Natural killer cell (primary cell): ENCODE measurements at regions not wholly inside any gene's neighbourhood (a gene's known extent, or its start where the extent isn't known, plus 50 kb on each side); places are given as distances from the start of the nearest gene placed in this dataset.
A peak's percentile ranks its signal among the peaks of the same experiment; 100 is the strongest.

ENCODE experiments used
- ATAC-seq, 3 donors: fragments of 150-1000 bp in 2 of 3; fragments of 200-7000 bp in 1 of 3; cut with Tn5 transposase; 1 replicate in 1 of 3; 2 replicates in 2 of 3; pipeline ENCODE4 v1.10.0; 2021; ENCODE audit warnings: mild to moderate bottlenecking in 2 of 3, moderate library complexity in 2 of 3
- DNase-seq, 2 donors: peaks; one replicate each; pipeline versions ENCODE4 v3.0.0 to v3.0.0-alpha.2; 2013 to 2021; ENCODE audit warnings: mixed read lengths in 1 of 2
- H3K27ac ChIP-seq: one replicate; pipeline ENCODE4 v1.5.1; 2013; ENCODE audit warnings: mild to moderate bottlenecking, low read length
- H3K27me3 ChIP-seq: one replicate; pipeline ENCODE4 v1.6.1; 2013; ENCODE audit warnings: low read length; ENCODE audit not compliant: control insufficient read depth, insufficient read depth
- H3K36me3 ChIP-seq: one replicate; pipeline ENCODE4 v1.6.1; 2013; ENCODE audit warnings: low read length; ENCODE audit not compliant: control insufficient read depth, insufficient read depth
- H3K4me1 ChIP-seq: one replicate; pipeline ENCODE4 v1.6.1; 2013; ENCODE audit warnings: low read length; ENCODE audit not compliant: control insufficient read depth, insufficient read depth
- H3K4me3 ChIP-seq: one replicate; pipeline ENCODE4 v1.5.1; 2013; ENCODE audit warnings: low read length
- H3K9me3 ChIP-seq: one replicate; pipeline ENCODE4 v1.6.1; 2013; ENCODE audit warnings: low read length; ENCODE audit not compliant: control insufficient read depth, insufficient read depth
- H3K27ac Mint-ChIP-seq, 2 donors: one replicate each; pipeline ENCODE4 v1.8.0; 2022; ENCODE audit warnings: mild to moderate bottlenecking in 2 of 2, mixed read lengths in 2 of 2, moderate library complexity in 1 of 2
- H3K27me3 Mint-ChIP-seq, 2 donors: one replicate each; pipeline ENCODE4 v1.8.0; 2022; ENCODE audit warnings: low read depth in 2 of 2, mixed read lengths in 2 of 2
- H3K36me3 Mint-ChIP-seq: one replicate; pipeline ENCODE4 v1.8.0; 2022; ENCODE audit warnings: mixed read lengths
- H3K4me1 Mint-ChIP-seq, 2 donors: one replicate each; pipeline ENCODE4 v1.8.0; 2022; ENCODE audit warnings: mixed read lengths in 2 of 2
- H3K4me3 Mint-ChIP-seq: one replicate; pipeline ENCODE4 v1.8.0; 2022; ENCODE audit warnings: mild to moderate bottlenecking, moderate library complexity, mixed read lengths
- H3K9me3 Mint-ChIP-seq, 2 donors: one replicate each; pipeline ENCODE4 v1.8.0; 2022; ENCODE audit warnings: mixed read lengths in 2 of 2
- CTCF ChIP-seq: fragments of 200-600 bp; IDR thresholded peaks from one replicate; pipeline ENCODE4 v1.8.0; 2022; ENCODE audit warnings: antibody characterized with exemption
- WGBS: methylation state at CpG from one replicate; pipeline ENCODE4 v1.1.7; 2013; ENCODE audit warnings: missing lambda C conversion rate; ENCODE audit not compliant: insufficient coverage; 5-methylcytosine and 5-hydroxymethylcytosine counted together
- intact Hi-C: fragments of 100-400 bp; cut with micrococcal nuclease; formaldehyde crosslinking; loops from one replicate; pipeline ENCODE4 v1.14.2; 2022

- Histone ChIP-seq H3K4me1 (no peaks in the 10 kb centered on the region), H3K27me3 (peaks cover 7% of the 10 kb centered on the region), H3K36me3 (no peaks in the 10 kb centered on the region), H3K9me3 (no peaks in the 10 kb centered on the region), H3K27ac (no peak overlapping the region), H3K4me3 (no peak overlapping the region)
- no peak overlapping the region for H3K4me3 Mint-ChIP-seq
- peaks cover 7% of the 10 kb centered on the region for H3K36me3 Mint-ChIP-seq
- H3K9me3 Mint-ChIP-seq = peaks cover 4% of the 10 kb centered on the region in 2 donors
- peaks cover 13 to 47% of the 10 kb centered on the region in 2 donors for H3K27me3 Mint-ChIP-seq
- no peak overlapping the region for H3K27ac Mint-ChIP-seq
- H3K4me1 Mint-ChIP-seq = no peaks in the 10 kb centered on the region
- DNase-seq (peak in 1 of 2 donors; percentile 46), ATAC-seq (no peak)
- intact Hi-C loops = loop anchor here (2.0 kb wide), 1 partner anchor 566 kb away; no protein-coding TSS in a partner anchor
- no CpG with 5 or more reads among the region's 3 CpGs for WGBS
- TF ChIP-seq CTCF = peak; percentile 71
Observed at GRCh38 chr2:235116885-235117492, 165.2 kb downstream of the SH3BP4 start.

GRCh38 chr2:235126768-235127167 is 175.0 kb downstream of the SH3BP4 start:
- Mint-ChIP-seq H3K36me3 (no peaks in the 10 kb centered on the region), H3K9me3 (no peaks in the 10 kb centered on the region), H3K27ac (no peak overlapping the region), H3K4me1 (no peaks in the 10 kb centered on the region), H3K4me3 (no peak overlapping the region), H3K27me3 (peaks cover 22 to 52% of the 10 kb centered on the region in 2 donors)
- Histone ChIP-seq H3K4me3 (no peak overlapping the region), H3K27me3 (peaks cover 8% of the 10 kb centered on the region), H3K9me3 (no peaks in the 10 kb centered on the region), H3K4me1 (no peaks in the 10 kb centered on the region), H3K36me3 (no peaks in the 10 kb centered on the region), H3K27ac (no peak overlapping the region)
- no peak for DNase-seq
- intact Hi-C loops = no loop called here
- 91% methylated on average over 3 of the region's 3 CpGs for WGBS
- no peak for TF ChIP-seq CTCF
- no peak for ATAC-seq

DNA sequence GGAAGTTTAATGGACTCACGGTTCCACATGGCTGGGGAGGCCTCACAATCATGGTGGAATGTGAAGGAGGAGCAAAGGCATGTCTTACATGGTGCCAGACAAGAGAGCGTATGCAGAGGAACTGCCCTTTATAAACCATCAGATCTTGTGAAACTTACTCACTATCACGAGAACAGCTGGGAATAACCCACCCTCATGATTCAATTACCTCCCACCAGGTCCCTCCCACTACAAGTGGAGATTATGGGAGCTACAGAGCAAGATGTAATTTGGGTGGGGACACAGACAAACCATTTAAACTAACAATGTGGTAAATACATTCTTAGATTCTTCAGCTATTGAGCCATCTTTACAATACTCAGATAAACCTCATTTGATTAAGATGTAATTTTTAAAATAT is 176.1 kb downstream of the SH3BP4 start:
- ATAC-seq (no peak), DNase-seq (no peak)
- Mint-ChIP-seq H3K9me3 (no peaks in the 10 kb centered on the region), H3K27me3 (peaks cover 20 to 55% of the 10 kb centered on the region in 2 donors), H3K27ac (no peak overlapping the region), H3K4me1 (no peaks in the 10 kb centered on the region), H3K36me3 (no peaks in the 10 kb centered on the region), H3K4me3 (no peak overlapping the region)
- no peaks in the 10 kb centered on the region for H3K4me1 ChIP-seq
- intact Hi-C loops = no loop called here
- H3K27me3 ChIP-seq = peaks cover 8% of the 10 kb centered on the region
- H3K4me3 ChIP-seq = no peak overlapping the region
- H3K9me3 ChIP-seq = no peaks in the 10 kb centered on the region
- no peak for TF ChIP-seq CTCF
- 79% methylated on average over 3 of the region's 3 CpGs for WGBS
- H3K36me3 ChIP-seq = no peaks in the 10 kb centered on the region
- no peak overlapping the region for H3K27ac ChIP-seq

DNA sequence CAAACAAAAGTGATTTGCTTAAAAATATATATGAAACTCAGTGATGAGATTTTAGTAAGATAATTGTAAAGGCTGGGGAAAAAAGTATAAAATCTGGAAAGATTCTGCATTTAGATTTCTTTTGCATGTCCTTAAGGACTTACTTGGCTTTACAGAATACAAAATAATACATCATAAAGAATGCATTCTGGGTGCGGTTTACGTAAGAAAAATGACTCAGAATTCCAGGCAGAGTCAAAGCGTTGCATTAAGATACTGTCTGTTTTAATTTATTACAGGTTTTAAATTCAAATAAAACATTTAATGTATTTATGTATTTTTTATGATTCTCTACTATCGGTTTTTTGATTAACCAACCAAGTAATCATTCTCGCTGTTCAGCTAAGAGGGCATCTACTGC is 178.0 kb downstream of the SH3BP4 start:
- no peak for TF ChIP-seq CTCF
- Histone ChIP-seq H3K4me3 (no peak overlapping the region), H3K9me3 (no peaks in the 10 kb centered on the region), H3K27ac (no peak overlapping the region), H3K36me3 (no peaks in the 10 kb centered on the region), H3K27me3 (peaks cover 3% of the 10 kb centered on the region), H3K4me1 (no peaks in the 10 kb centered on the region)
- no peak overlapping the region for H3K27ac Mint-ChIP-seq
- H3K9me3 Mint-ChIP-seq = no peaks in the 10 kb centered on the region
- H3K27me3 Mint-ChIP-seq = peaks cover 14 to 47% of the 10 kb centered on the region in 2 donors
- no peak for DNase-seq
- 83% methylated on average over 2 of the region's 5 CpGs for WGBS
- no peaks in the 10 kb centered on the region for H3K4me1 Mint-ChIP-seq
- intact Hi-C loops = no loop called here
- ATAC-seq = no peak
- no peak overlapping the region for H3K4me3 Mint-ChIP-seq
- no peaks in the 10 kb centered on the region for H3K36me3 Mint-ChIP-seq
